A549 (cell line): ENCODE measurements at regions not wholly inside any gene's neighbourhood (a gene's known extent, or its start where the extent isn't known, plus 50 kb on each side); places are given as distances from the start of the nearest gene placed in this dataset.

Experiments
- ATAC-seq, 2 experiments: fragments of 200-7000 bp in 1 of 2; fragments of >200 bp in 1 of 2; cut with Nextera tagmentation in 1 of 2; cut with Tn5 transposase in 1 of 2; 3 replicates each; pipeline versions ENCODE4 v1.8.0 to v1.9.1; 2018 to 2020; ENCODE audit warnings: mild to moderate bottlenecking in 1 of 2, moderate library complexity in 1 of 2
- CTCF ChIA-PET: fragments of 300-600 bp; sonication (Branson Sonifier 250); formaldehyde crosslinking; extraction: SDS; loops from one replicate; lab custom pipeline; 2021; ENCODE audit warnings: antibody characterized with exemption, inconsistent platforms; lab: Yijun Ruan, JAX
- POLR2A ChIA-PET: fragments of 350-600 bp; formaldehyde crosslinking; extraction: SDS; loops from one replicate; lab custom pipeline; 2021; ENCODE audit warnings: antibody characterized with exemption, inconsistent platforms; lab: Yijun Ruan, JAX
- DNase-seq, 2 experiments: peaks; one replicate each; pipeline versions ENCODE4 v3.0.0 to v3.0.0-alpha.2; 2011 to 2016; ENCODE audit warnings: low read depth in 1 of 2, low spot score in 1 of 2
- FAIRE-seq: peaks from 2 replicates; lab custom pipeline; 2011; peaks lifted over from hg19 to GRCh38; lab: Jason Lieb, UNC
- H3K27ac ChIP-seq, 2 experiments: fragments of >200 bp; sonication (Bioruptor Twin); formaldehyde crosslinking; 3 replicates each; pipeline ENCODE4 v1.5.1; 2016 to 2017
- H3K4me1 ChIP-seq: fragments of >200 bp; sonication (Bioruptor Twin); formaldehyde crosslinking; 3 replicates; pipeline ENCODE4 v1.6.1; 2016
- H3K4me2 ChIP-seq: fragments of >200 bp; sonication (Bioruptor Twin); formaldehyde crosslinking; 3 replicates; pipeline ENCODE4 v1.6.1; 2016
- H3K4me3 ChIP-seq: fragments of >200 bp; sonication (Bioruptor Twin); formaldehyde crosslinking; 3 replicates; pipeline ENCODE4 v1.5.1; 2016
- H3K9me3 ChIP-seq: fragments of >200 bp; sonication (Bioruptor Twin); formaldehyde crosslinking; 3 replicates; pipeline ENCODE4 v1.6.1; 2016
- BHLHE40 ChIP-seq: IDR thresholded peaks from 2 replicates; pipeline ENCODE4 v1.6.1; 2012; ENCODE audit warnings: low read depth, low read length, inconsistent platforms
- CEBPB ChIP-seq, 2 experiments: fragments of >200 bp in 1 of 2; sonication (Bioruptor Twin) in 1 of 2; formaldehyde crosslinking in 1 of 2; IDR thresholded peaks; 2 replicates each; pipeline ENCODE4 v1.6.1; 2012 to 2016
- CHD4 ChIP-seq: fragments of 200-600 bp; sonication (generic); IDR thresholded peaks from 2 replicates; pipeline ENCODE4 v1.6.1; 2016; ENCODE audit warnings: antibody characterized with exemption, mild to moderate bottlenecking, borderline replicate concordance
- EHF ChIP-seq: fragments of 250-450 bp; sonication (Bioruptor Pico); IDR thresholded peaks from 2 replicates; pipeline ENCODE4 v1.5.0; 2020; ENCODE audit warnings: mild to moderate bottlenecking
- ELK1 ChIP-seq: fragments of 150-350 bp; IDR thresholded peaks from 2 replicates; pipeline ENCODE4 v1.6.1; 2014; ENCODE audit warnings: low read depth, mild to moderate bottlenecking, low read length
- ESRRA ChIP-seq: fragments of 150-350 bp; IDR thresholded peaks from 2 replicates; pipeline ENCODE4 v1.6.1; 2014; ENCODE audit warnings: mild to moderate bottlenecking, low read length, borderline replicate concordance
- GATA3 ChIP-seq: IDR thresholded peaks from 2 replicates; pipeline ENCODE4 v1.6.1; 2012; ENCODE audit warnings: borderline replicate concordance
- HOXA7 ChIP-seq: fragments of 250-450 bp; sonication (Bioruptor Pico); IDR thresholded peaks from 2 replicates; pipeline ENCODE4 v1.5.0; 2020; ENCODE audit warnings: mild to moderate bottlenecking, moderate library complexity
- HOXB13 ChIP-seq: fragments of 250-450 bp; sonication (Bioruptor Pico); IDR thresholded peaks from 2 replicates; pipeline ENCODE4 v1.5.0; 2020; ENCODE audit warnings: low read depth, mild to moderate bottlenecking, moderate library complexity
- HOXB5 ChIP-seq: fragments of 250-450 bp; sonication (Bioruptor Pico); IDR thresholded peaks from 2 replicates; pipeline ENCODE4 v1.5.0; 2020; ENCODE audit warnings: mild to moderate bottlenecking, moderate library complexity
- KDM1A ChIP-seq: fragments of 200-600 bp; sonication (generic); IDR thresholded peaks from 2 replicates; pipeline ENCODE4 v1.6.1; 2016; ENCODE audit warnings: low read depth, mild to moderate bottlenecking
- MAFK ChIP-seq: fragments of 450-650 bp; IDR thresholded peaks from 2 replicates; pipeline ENCODE4 v1.6.1; 2014; ENCODE audit not compliant: partially characterized antibody
- MAZ ChIP-seq: fragments of 150-350 bp; IDR thresholded peaks from 2 replicates; pipeline ENCODE4 v1.6.1; 2014; ENCODE audit warnings: antibody characterized with exemption, low read depth, low read length, borderline replicate concordance
- MYC ChIP-seq: IDR thresholded peaks from 2 replicates; pipeline ENCODE4 v1.6.1; 2012; ENCODE audit warnings: mild to moderate bottlenecking, inconsistent platforms, low read length, improper control_type of control experiment, borderline replicate concordance
- NR3C1 ChIP-seq: fragments of >200 bp; sonication (Bioruptor Twin); formaldehyde crosslinking; IDR thresholded peaks from 3 replicates; pipeline ENCODE4 v1.6.1; 2017
- PBX3 ChIP-seq: IDR thresholded peaks from 2 replicates; pipeline ENCODE4 v1.6.1; 2012
- PHF8 ChIP-seq: fragments of 200-600 bp; sonication (generic); IDR thresholded peaks from 2 replicates; pipeline ENCODE4 v1.6.1; 2016; ENCODE audit warnings: low read depth, mild to moderate bottlenecking, antibody characterized with exemption, moderate library complexity, borderline replicate concordance
- RNF2 ChIP-seq: fragments of 200-600 bp; sonication (generic); IDR thresholded peaks from 2 replicates; pipeline ENCODE4 v1.6.1; 2016; ENCODE audit warnings: low read depth, mild to moderate bottlenecking, antibody characterized with exemption, moderate library complexity, borderline replicate concordance
- TFCP2L1 ChIP-seq: fragments of 250-450 bp; sonication (Bioruptor Pico); IDR thresholded peaks from 2 replicates; pipeline ENCODE4 v1.5.0; 2021; ENCODE audit warnings: mild to moderate bottlenecking
- TP53 ChIP-seq: fragments of 250-450 bp; sonication (Bioruptor Pico); IDR thresholded peaks from 2 replicates; pipeline ENCODE4 v1.5.0; 2021; ENCODE audit warnings: mild to moderate bottlenecking, moderate library complexity
- ZNF302 ChIP-seq: fragments of 250-450 bp; sonication (Bioruptor Pico); IDR thresholded peaks from 2 replicates; pipeline ENCODE4 v1.9.0; 2021; ENCODE audit warnings: inconsistent platforms, mild to moderate bottlenecking, moderate library complexity
- WGBS: methylation state at CpG from one replicate; pipeline ENCODE4 v1.1.6; 2017; ENCODE audit errors: missing lambda C conversion rate; 5-methylcytosine and 5-hydroxymethylcytosine counted together

- no peak for ATAC-seq
- no peak overlapping the region for H3K27ac ChIP-seq
- H3K4me3 ChIP-seq, result no peak overlapping the region
- no peaks in the 10 kb centered on the region for H3K9me3 ChIP-seq
- WGBS, result 48% methylated on average over 3 of the region's 3 CpGs
- TF ChIP-seq BHLHE40 (no peak), HOXB13 (no peak), EHF (no peak), PBX3 (no peak), MYC (no peak), HOXA7 (no peak), RNF2 (no peak), PHF8 (no peak), CEBPB (IDR thresholded peaks at IDR 0.05) (no peak), KDM1A (no peak), MAFK (no peak), ESRRA (no peak), ELK1 (no peak)
- TF ChIP-seq, all 56 proteins: peak for 0
- no peaks in the 10 kb centered on the region for H3K4me1 ChIP-seq
- H3K4me2 ChIP-seq, result no peak overlapping the region
- no peak for FAIRE-seq
- CTCF ChIA-PET, result no interaction called here
- DNase-seq, result no peak
- POLR2A ChIA-PET, result no interaction called here
Observed at GRCh38 chr1:90824551-90824950, 107.4 kb upstream of the BARHL2 start.

GRCh38 chr1:90823686-90824085, 106.6 kb upstream of the BARHL2 start:
- DNase-seq, result no peak

GRCh38 chr1:90821788-90822359, 104.8 kb upstream of the BARHL2 start:
- 71% methylated on average over 5 of the region's 5 CpGs for WGBS
- Histone ChIP-seq H3K4me2 (no peak overlapping the region), H3K4me1 (no peaks in the 10 kb centered on the region), H3K9me3 (no peaks in the 10 kb centered on the region), H3K27ac (no peak overlapping the region), H3K4me3 (no peak overlapping the region)
- DNase-seq (no peak), ATAC-seq (no peak), FAIRE-seq (no peak)
- ChIA-PET POLR2A (no interaction called here), CTCF (no interaction called here)
- no peak for TF ChIP-seq CHD4
- no peak for TF ChIP-seq HOXA7
- no peak for TF ChIP-seq HOXB5 (CRISPR knock-in tag)

More at GRCh38 chr1:90823686-90824085, 106.6 kb upstream of the BARHL2 start:
- Histone ChIP-seq H3K4me3 (no peak overlapping the region), H3K27ac (no peak overlapping the region), H3K4me2 (no peak overlapping the region), H3K9me3 (no peaks in the 10 kb centered on the region), H3K4me1 (no peaks in the 10 kb centered on the region)
- WGBS, result 40% methylated on average over 3 of the region's 3 CpGs
- ATAC-seq (no peak), FAIRE-seq (no peak)
- TF ChIP-seq HOXA7 (no peak), NR3C1 (no peak), TP53 (CRISPR knock-in tag) (no peak), ZNF302 (no peak), TFCP2L1 (CRISPR knock-in tag) (no peak)
- ChIA-PET POLR2A (no interaction called here), CTCF (no interaction called here)

- CTCF ChIA-PET, result no interaction called here
- ATAC-seq (no peak), FAIRE-seq (no peak), DNase-seq (no peak)
- no peak for TF ChIP-seq MAZ
- TF ChIP-seq GATA3, result no peak
- Histone ChIP-seq H3K27ac (no peak overlapping the region), H3K4me3 (no peak overlapping the region), H3K4me2 (no peak overlapping the region), H3K9me3 (no peaks in the 10 kb centered on the region), H3K4me1 (no peaks in the 10 kb centered on the region)
- POLR2A ChIA-PET, result no interaction called here
- 87% methylated on average over 5 of the region's 5 CpGs for WGBS
Observed at GRCh38 chr1:90821152-90821787, 104.2 kb upstream of the BARHL2 start.
